Body of pancreas (tissue), 4 donors: ENCODE measurements at regions not wholly inside any gene's neighbourhood (a gene's known extent, or its start where the extent isn't known, plus 50 kb on each side); places are given as distances from the start of the nearest gene placed in this dataset.
A peak's percentile ranks its signal among the peaks of the same experiment; 100 is the strongest.
"Not testable (repeated sequence)": the region's sequence is repeated elsewhere in the genome, so short reads cannot be mapped to it uniquely, and the experiment has no call there.

Experiments
- ATAC-seq: fragments of 150-250 bp; one replicate; pipeline ENCODE4 v1.9.1; 2016
- DNase-seq, 4 donors: peaks; one replicate each; pipeline ENCODE4 v3.0.0-alpha.2; 2019
- H3K27ac ChIP-seq, 4 donors: fragments of 200-600 bp; sonication (generic); 1 replicate in 3 of 4; 2 replicates in 1 of 4; pipeline versions ENCODE4 v1.5.1 to v1.6.1; 2016 to 2019; ENCODE audit warnings: mild to moderate bottlenecking in 1 of 4, mixed read lengths in 1 of 4, moderate library complexity in 1 of 4
- H3K27me3 ChIP-seq, 2 donors: fragments of 200-600 bp; sonication (generic); one replicate each; pipeline ENCODE4 v1.6.0; 2016; ENCODE audit warnings: mild to moderate bottlenecking in 1 of 2
- H3K36me3 ChIP-seq, 2 donors: fragments of 200-600 bp; sonication (generic); replicated peaks in 1 of 2; 2 replicates each; pipeline ENCODE4 v1.5.1; 2016; ENCODE audit warnings: low read depth in 2 of 2; ENCODE audit not compliant: insufficient read depth in 1 of 2
- H3K4me1 ChIP-seq: fragments of 200-600 bp; sonication (generic); one replicate; pipeline ENCODE4 v1.6.0; 2016
- H3K4me3 ChIP-seq, 2 donors: fragments of 200-600 bp; sonication (generic); 1 replicate in 1 of 2; 2 replicates in 1 of 2; pipeline ENCODE4 v1.5.1; 2016 to 2019
- H3K9me3 ChIP-seq, 3 donors: fragments of 200-600 bp; sonication (generic); 1 replicate in 2 of 3; 2 replicates in 1 of 3; pipeline ENCODE4 v1.5.1; 2016
- CTCF ChIP-seq, 7 experiments: fragments of 450-650 bp in 4 of 7; fragments of 200-600 bp in 3 of 7; sonication (generic) in 3 of 7; IDR thresholded peaks; one replicate each; pipeline ENCODE4 v1.5.1; 2016 to 2019; ENCODE audit warnings: antibody characterized with exemption in 7 of 7
- POLR2A ChIP-seq, 3 donors: fragments of 450-650 bp; IDR thresholded peaks; one replicate each; pipeline ENCODE4 v1.6.1; 2016; ENCODE audit warnings: antibody characterized with exemption in 3 of 3, mild to moderate bottlenecking in 2 of 3
- WGBS, 2 donors: methylation state at CpG; one replicate each; pipeline ENCODE4 v1.1.5; 2017; 5-methylcytosine and 5-hydroxymethylcytosine counted together
- intact Hi-C: fragments of 100-400 bp; cut with DNase I; formaldehyde crosslinking; loops from one replicate; pipeline ENCODE4 v1.15.1; 2023

- intact Hi-C loops: no loop called here
- Histone ChIP-seq H3K4me1 (peaks cover 5% of the 10 kb centered on the region), H3K27me3 (no peaks in the 10 kb centered on the region), H3K27ac (no peak overlapping the region), H3K36me3 (no peaks in the 10 kb centered on the region), H3K4me3 (no peak overlapping the region), H3K9me3 (no peaks in the 10 kb centered on the region)
- ATAC-seq: no peak
- WGBS, 2 donors: 64 to 75% methylated on average over 4 of the region's 4 CpGs
- DNase-seq: no peak
- TF ChIP-seq CTCF (IDR thresholded peaks at IDR 0.05) (no peak), POLR2A (IDR thresholded peaks at IDR 0.05) (no peak)
Observed at GRCh38 chr15:77874063-77874462, 203.4 kb downstream of the TBC1D2B start.

GRCh38 chr15:77872521-77873425 lies 204.7 kb downstream of the TBC1D2B start:
- H3K9me3 ChIP-seq, H3K4me1 ChIP-seq, H3K4me3 ChIP-seq, H3K27me3 ChIP-seq, DNase-seq, ATAC-seq, intact Hi-C loops, H3K36me3 ChIP-seq, H3K27ac ChIP-seq: not testable (repeated sequence)
- 71 to 73% methylated on average over 17 to 18 of the region's 18 CpGs for whole genome bisulfite sequencing, 2 donors

GRCh38 chr15:77871852-77872371 lies 205.6 kb downstream of the TBC1D2B start:
- intact Hi-C loops: no loop called here
- no peaks in the 10 kb centered on the region for H3K27me3 ChIP-seq
- ATAC-seq (no peak), DNase-seq (no peak)
- TF ChIP-seq CTCF (IDR thresholded peaks at IDR 0.05) (no peak), POLR2A (IDR thresholded peaks at IDR 0.05) (no peak)
- no peak overlapping the region for H3K4me3 ChIP-seq
- H3K27ac ChIP-seq: no peak overlapping the region
- 88 to 91% methylated on average over 5 to 8 of the region's 11 CpGs for WGBS, 2 donors
- peaks cover 5% of the 10 kb centered on the region for H3K4me1 ChIP-seq
- H3K9me3 ChIP-seq: no peaks in the 10 kb centered on the region
- no peaks in the 10 kb centered on the region for H3K36me3 ChIP-seq

- intact Hi-C loops: no loop called here
- peak; percentile 83 for ATAC-seq
Observed at GRCh38 chr15:77870195-77871065, 207.1 kb downstream of the TBC1D2B start.

More at GRCh38 chr15:77870195-77871065, 207.1 kb downstream of the TBC1D2B start:
- no peak overlapping the region for H3K27ac ChIP-seq
- H3K4me3 ChIP-seq: no peak overlapping the region
- TF ChIP-seq CTCF (IDR thresholded peaks at IDR 0.05): peak; percentile 74 to 89 (median 86)
- no peak for TF ChIP-seq POLR2A (IDR thresholded peaks at IDR 0.05)
- H3K36me3 ChIP-seq: no peaks in the 10 kb centered on the region
- no peaks in the 10 kb centered on the region for H3K27me3 ChIP-seq
- no peaks in the 10 kb centered on the region for H3K9me3 ChIP-seq
- DNase-seq: peak; percentile 67 to 78 (median 76)
- 16 to 24% methylated on average over 14 to 21 of the region's 21 CpGs for WGBS, 2 donors
- H3K4me1 ChIP-seq: peaks cover 5% of the 10 kb centered on the region
